ENCODE measurements at regions not wholly inside any gene's neighbourhood (a gene's known extent, or its start where the extent isn't known, plus 50 kb on each side); places are given as distances from the start of the nearest gene placed in this dataset.

DNA sequence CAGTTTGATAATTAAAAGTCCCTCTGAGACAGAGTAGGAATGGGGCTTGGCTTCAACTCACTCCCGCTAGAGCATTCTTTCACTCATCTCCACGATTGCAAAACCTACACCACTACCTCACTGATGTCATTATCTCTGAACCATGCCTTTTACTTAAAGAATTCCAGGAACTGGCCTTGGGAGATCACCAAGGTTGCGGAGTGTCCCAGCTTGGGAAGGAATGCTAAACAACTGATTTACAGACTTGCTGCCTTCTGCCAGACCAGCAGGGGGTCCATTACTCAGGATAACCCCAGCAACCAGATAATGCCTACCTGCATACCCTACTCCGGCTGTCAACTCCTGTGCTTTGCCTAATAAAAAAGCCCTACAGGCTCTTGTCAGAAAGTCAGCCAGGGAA, 102.2 kb upstream of the RALGAPA2 start (continued):
- TF ChIP-seq HEYL (CRISPR knock-in tag; IDR thresholded peaks at IDR 0.05) (no peak), NPAS2 (CRISPR knock-in tag; IDR thresholded peaks at IDR 0.05; ENCODE audit: borderline replicate concordance) (no peak), CHD2 (IDR thresholded peaks at IDR 0.05; ENCODE audit: low read length, partially characterized antibody) (no peak), GATA3 (IDR thresholded peaks at IDR 0.05; ENCODE audit: borderline replicate concordance) (no peak), ZNF302 (CRISPR knock-in tag; IDR thresholded peaks at IDR 0.05) (no peak), TP53 (CRISPR knock-in tag; IDR thresholded peaks at IDR 0.05) (no peak), CBX2 (IDR thresholded peaks at IDR 0.05; ENCODE audit: borderline replicate concordance, low read depth) (no peak), RARB (CRISPR knock-in tag; IDR thresholded peaks at IDR 0.05) (no peak), RNF2 (IDR thresholded peaks at IDR 0.05; ENCODE audit: borderline replicate concordance, low read depth) (no peak)

DNA sequence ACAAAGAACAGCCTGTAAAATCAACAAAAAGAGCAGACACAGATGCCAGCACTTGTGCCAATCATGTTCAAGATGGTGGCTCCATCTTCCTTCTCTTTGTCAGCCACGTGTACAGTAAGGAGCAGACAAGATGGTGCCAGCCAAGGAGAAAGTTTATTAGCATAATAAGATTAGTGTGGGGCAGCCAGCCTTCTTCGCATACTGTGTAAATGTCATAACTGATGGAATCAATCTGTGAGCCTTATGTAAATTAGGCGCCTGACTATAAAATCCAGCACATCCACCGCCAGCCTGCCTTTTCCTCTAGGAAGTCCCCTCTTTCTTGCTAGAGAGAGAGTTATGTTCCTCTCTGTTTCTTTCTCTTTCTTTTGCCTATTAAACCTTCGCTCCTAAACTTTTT, 99.7 kb upstream of the RALGAPA2 start:
- Histone ChIP-seq H3K27ac (no peak overlapping the region), H3K4me1 (no peaks in the 10 kb centered on the region), H3K4me3 (no peak overlapping the region), H3K4me2 (no peak overlapping the region), H3K9me3 (no peaks in the 10 kb centered on the region)
- no peak for FAIRE-seq
- TF ChIP-seq, protein P1, sequence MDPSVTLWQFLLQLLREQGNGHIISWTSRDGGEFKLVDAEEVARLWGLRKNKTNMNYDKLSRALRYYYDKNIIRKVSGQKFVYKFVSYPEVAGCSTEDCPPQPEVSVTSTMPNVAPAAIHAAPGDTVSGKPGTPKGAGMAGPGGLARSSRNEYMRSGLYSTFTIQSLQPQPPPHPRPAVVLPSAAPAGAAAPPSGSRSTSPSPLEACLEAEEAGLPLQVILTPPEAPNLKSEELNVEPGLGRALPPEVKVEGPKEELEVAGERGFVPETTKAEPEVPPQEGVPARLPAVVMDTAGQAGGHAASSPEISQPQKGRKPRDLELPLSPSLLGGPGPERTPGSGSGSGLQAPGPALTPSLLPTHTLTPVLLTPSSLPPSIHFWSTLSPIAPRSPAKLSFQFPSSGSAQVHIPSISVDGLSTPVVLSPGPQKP (IDR thresholded peaks at IDR 0.05; ENCODE audit: low read depth, low read length): no peak
- TF ChIP-seq SREBF2 (IDR thresholded peaks at IDR 0.05) (no peak), FOSL2 (IDR thresholded peaks at IDR 0.05) (no peak), FOSL2 (CRISPR knock-in tag; IDR thresholded peaks at IDR 0.05) (no peak), MAZ (IDR thresholded peaks at IDR 0.05; ENCODE audit: borderline replicate concordance, low read depth, low read length) (no peak), PHF8 (IDR thresholded peaks at IDR 0.05; ENCODE audit: borderline replicate concordance, low read depth) (no peak), TP53 (CRISPR knock-in tag; IDR thresholded peaks at IDR 0.05) (no peak), HDAC2 (IDR thresholded peaks at IDR 0.05) (no peak), NR3C1 (IDR thresholded peaks at IDR 0.05) (no peak), KDM1A (IDR thresholded peaks at IDR 0.05; ENCODE audit: low read depth) (no peak), CEBPB (IDR thresholded peaks at IDR 0.05) (no peak), ESRRA (IDR thresholded peaks at IDR 0.05; ENCODE audit: borderline replicate concordance, low read length) (no peak), HEYL (CRISPR knock-in tag; IDR thresholded peaks at IDR 0.05) (no peak), EHF (CRISPR knock-in tag; IDR thresholded peaks at IDR 0.05) (no peak), RARB (CRISPR knock-in tag; IDR thresholded peaks at IDR 0.05) (no peak), POLR2A (IDR thresholded peaks at IDR 0.05; ENCODE audit: low read length) (no peak), EHMT2 (IDR thresholded peaks at IDR 0.05; ENCODE audit: low read depth) (no peak), POLR2AphosphoS2 (conservative IDR thresholded peaks at IDR 0.05; ENCODE audit: low read length) (no peak), NPAS2 (CRISPR knock-in tag; IDR thresholded peaks at IDR 0.05; ENCODE audit: borderline replicate concordance) (no peak)
- TF ChIP-seq, protein P2, sequence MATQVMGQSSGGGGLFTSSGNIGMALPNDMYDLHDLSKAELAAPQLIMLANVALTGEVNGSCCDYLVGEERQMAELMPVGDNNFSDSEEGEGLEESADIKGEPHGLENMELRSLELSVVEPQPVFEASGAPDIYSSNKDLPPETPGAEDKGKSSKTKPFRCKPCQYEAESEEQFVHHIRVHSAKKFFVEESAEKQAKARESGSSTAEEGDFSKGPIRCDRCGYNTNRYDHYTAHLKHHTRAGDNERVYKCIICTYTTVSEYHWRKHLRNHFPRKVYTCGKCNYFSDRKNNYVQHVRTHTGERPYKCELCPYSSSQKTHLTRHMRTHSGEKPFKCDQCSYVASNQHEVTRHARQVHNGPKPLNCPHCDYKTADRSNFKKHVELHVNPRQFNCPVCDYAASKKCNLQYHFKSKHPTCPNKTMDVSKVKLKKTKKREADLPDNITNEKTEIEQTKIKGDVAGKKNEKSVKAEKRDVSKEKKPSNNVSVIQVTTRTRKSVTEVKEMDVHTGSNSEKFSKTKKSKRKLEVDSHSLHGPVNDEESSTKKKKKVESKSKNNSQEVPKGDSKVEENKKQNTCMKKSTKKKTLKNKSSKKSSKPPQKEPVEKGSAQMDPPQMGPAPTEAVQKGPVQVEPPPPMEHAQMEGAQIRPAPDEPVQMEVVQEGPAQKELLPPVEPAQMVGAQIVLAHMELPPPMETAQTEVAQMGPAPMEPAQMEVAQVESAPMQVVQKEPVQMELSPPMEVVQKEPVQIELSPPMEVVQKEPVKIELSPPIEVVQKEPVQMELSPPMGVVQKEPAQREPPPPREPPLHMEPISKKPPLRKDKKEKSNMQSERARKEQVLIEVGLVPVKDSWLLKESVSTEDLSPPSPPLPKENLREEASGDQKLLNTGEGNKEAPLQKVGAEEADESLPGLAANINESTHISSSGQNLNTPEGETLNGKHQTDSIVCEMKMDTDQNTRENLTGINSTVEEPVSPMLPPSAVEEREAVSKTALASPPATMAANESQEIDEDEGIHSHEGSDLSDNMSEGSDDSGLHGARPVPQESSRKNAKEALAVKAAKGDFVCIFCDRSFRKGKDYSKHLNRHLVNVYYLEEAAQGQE (IDR thresholded peaks at IDR 0.05): no peak
- TF ChIP-seq, protein P3, sequence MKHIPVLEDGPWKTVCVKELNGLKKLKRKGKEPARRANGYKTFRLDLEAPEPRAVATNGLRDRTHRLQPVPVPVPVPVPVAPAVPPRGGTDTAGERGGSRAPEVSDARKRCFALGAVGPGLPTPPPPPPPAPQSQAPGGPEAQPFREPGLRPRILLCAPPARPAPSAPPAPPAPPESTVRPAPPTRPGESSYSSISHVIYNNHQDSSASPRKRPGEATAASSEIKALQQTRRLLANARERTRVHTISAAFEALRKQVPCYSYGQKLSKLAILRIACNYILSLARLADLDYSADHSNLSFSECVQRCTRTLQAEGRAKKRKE (CRISPR knock-in tag; IDR thresholded peaks at IDR 0.05; ENCODE audit: low read depth): no peak
- ChIA-PET POLR2A (no interaction called here), CTCF (interaction anchor here (1.8 to 4.6 kb wide), 2 partner anchors 13 to 18 kb away, joined by 3 to 19 read pairs; no protein-coding TSS in a partner anchor)
- DNase-seq (ENCODE audit: low read depth in 1 of 2, low spot score in 1 of 2): no peak
- 42% methylated on average over 5 of the region's 5 CpGs for WGBS (ENCODE audit: missing lambda C conversion rate)
- no peak for ATAC-seq
